Transverse colon (tissue), 4 donors: ENCODE measurements at regions not wholly inside any gene's neighbourhood (a gene's known extent, or its start where the extent isn't known, plus 50 kb on each side); places are given as distances from the start of the nearest gene placed in this dataset.

ENCODE experiments used
- DNase-seq: peaks from one replicate; pipeline ENCODE4 v3.0.0-alpha.2; 2019
- H3K27ac ChIP-seq, 4 donors: fragments of 200-600 bp; sonication (generic); 2 replicates each; pipeline ENCODE4 v1.5.1; 2016 to 2018; ENCODE audit warnings: inconsistent platforms in 4 of 4
- H3K27me3 ChIP-seq: fragments of 200-600 bp; sonication (generic); 2 replicates; pipeline ENCODE4 v1.5.1; 2017; ENCODE audit warnings: inconsistent platforms
- H3K36me3 ChIP-seq, 4 donors: fragments of 200-600 bp; sonication (generic); 2 replicates each; pipeline ENCODE4 v1.5.1; 2017 to 2019; ENCODE audit warnings: inconsistent platforms in 4 of 4
- H3K4me1 ChIP-seq, 4 donors: fragments of 200-600 bp; sonication (generic); 2 replicates each; pipeline ENCODE4 v1.5.1; 2017 to 2020; ENCODE audit warnings: inconsistent platforms in 4 of 4
- H3K4me3 ChIP-seq, 4 donors: fragments of 200-600 bp; sonication (generic); 1 replicate in 1 of 4; 2 replicates in 3 of 4; pipeline versions ENCODE4 v1.5.1 to v1.6.1; 2017 to 2019; ENCODE audit warnings: inconsistent platforms in 4 of 4
- H3K9me3 ChIP-seq, 2 donors: fragments of 200-600 bp; sonication (generic); 2 replicates each; pipeline ENCODE4 v1.5.1; 2017 to 2019; ENCODE audit warnings: inconsistent platforms in 2 of 2
- CTCF ChIP-seq, 5 experiments: fragments of 200-600 bp in 3 of 5; fragments of 450-650 bp in 2 of 5; sonication (generic) in 3 of 5; IDR thresholded peaks; 1 replicate in 2 of 5; 2 replicates in 3 of 5; pipeline ENCODE4 v1.5.1; 2016 to 2017; ENCODE audit warnings: antibody characterized with exemption in 5 of 5, inconsistent platforms in 3 of 5, mild to moderate bottlenecking in 2 of 5, moderate library complexity in 1 of 5
- EP300 ChIP-seq: sonication (generic); formaldehyde crosslinking; IDR thresholded peaks from one replicate; pipeline ENCODE4 v1.6.1; 2017; ENCODE audit warnings: antibody characterized with exemption, low read depth
- POLR2A ChIP-seq: fragments of 450-650 bp; IDR thresholded peaks from one replicate; pipeline ENCODE4 v1.6.1; 2016; ENCODE audit warnings: antibody characterized with exemption, mild to moderate bottlenecking, moderate library complexity
- POLR2AphosphoS5 ChIP-seq, 3 donors: sonication (generic); formaldehyde crosslinking; IDR thresholded peaks; one replicate each; pipeline ENCODE4 v1.6.1; 2016; ENCODE audit warnings: antibody characterized with exemption in 3 of 3
- WGBS, 2 donors: methylation state at CpG; one replicate each; pipeline ENCODE4 v1.1.5; 2018; ENCODE audit warnings: low coverage in 1 of 2; 5-methylcytosine and 5-hydroxymethylcytosine counted together
- in situ Hi-C, 4 donors: fragments of 200-750 bp; cut with MboI; loops; one replicate each; pipeline versions ENCODE4 v1.15.0 to v1.15.1; 2017; ENCODE audit warnings: low sequenced_read_pairs in 3 of 4, low pct_ligation_motif_present in 1 of 4, low pct_unique_long_range_greater_than_20kb in 1 of 4
- intact Hi-C: fragments of 100-400 bp; cut with DNase I; formaldehyde crosslinking; loops from one replicate; pipeline ENCODE4 v1.15.1; 2023; ENCODE audit warnings: low total_unique reads

- no peaks in the 10 kb centered on the region for H3K4me1 ChIP-seq
- in situ Hi-C loops, result no loop called here
- no peak for TF ChIP-seq EP300
- TF ChIP-seq CTCF (IDR thresholded peaks at IDR 0.05), result no peak
- no peak for TF ChIP-seq POLR2AphosphoS5 (IDR thresholded peaks at IDR 0.05)
- TF ChIP-seq POLR2A, result no peak
- H3K4me3 ChIP-seq, result no peak overlapping the region
- H3K36me3 ChIP-seq, result no peaks in the 10 kb centered on the region
- WGBS, 2 donors, result 88 to 100% methylated on average over 1 of the region's 1 CpG
- intact Hi-C loops, result no loop called here
- H3K9me3 ChIP-seq, result peaks cover 0 to 9% of the 10 kb centered on the region in 2 donors
- no peaks in the 10 kb centered on the region for H3K27me3 ChIP-seq
- no peak for DNase-seq
- H3K27ac ChIP-seq, result no peak overlapping the region
These were observed 147.5 kb upstream of the SLC39A10 start for GRCh38 chr2:195509551-195509950.

GRCh38 chr2:195508139-195508455 is 148.9 kb upstream of the SLC39A10 start:
- intact Hi-C loops, result no loop called here

DNA sequence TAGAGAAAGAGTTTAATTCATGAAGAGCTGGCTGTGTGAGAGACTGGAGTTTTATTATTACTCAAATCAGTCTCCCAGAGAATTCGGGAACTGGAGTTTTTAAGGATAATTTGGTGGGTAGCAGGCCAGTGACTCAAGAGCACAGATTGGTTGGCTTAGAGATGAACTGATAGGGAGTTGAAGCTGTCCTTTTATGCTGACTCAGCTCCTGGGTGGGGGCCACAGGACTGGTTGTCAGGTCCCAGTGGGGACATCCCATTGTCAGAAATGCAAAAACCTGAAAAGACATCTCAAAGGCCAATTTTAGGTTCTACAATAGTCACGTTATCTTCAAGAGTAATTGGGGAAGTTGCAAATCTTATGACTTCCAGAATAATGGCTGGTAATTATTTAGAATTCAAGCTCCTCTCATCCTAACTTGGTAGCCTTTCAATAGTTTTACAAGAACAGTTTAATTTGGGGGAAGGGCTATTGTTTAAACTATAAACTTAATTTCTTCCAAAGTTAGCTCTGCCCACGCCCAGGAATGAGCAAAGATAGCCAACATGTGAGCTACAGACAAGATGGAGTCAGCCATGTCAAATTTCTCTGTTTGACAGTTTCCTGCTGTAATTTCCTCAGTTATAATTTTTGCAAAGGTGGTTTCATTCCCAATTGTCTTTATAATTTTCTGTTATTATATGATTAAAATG is 149.4 kb upstream of the SLC39A10 start:
- no peak overlapping the region for H3K4me3 ChIP-seq
- WGBS, 2 donors, result 80 to 88% methylated on average over 2 to 3 of the region's 3 CpGs
- no peak overlapping the region for H3K27ac ChIP-seq
- no peaks in the 10 kb centered on the region for H3K36me3 ChIP-seq
- in situ Hi-C loops (no loop called here), intact Hi-C loops (no loop called here)
- peaks cover 0 to 9% of the 10 kb centered on the region in 2 donors for H3K9me3 ChIP-seq
- H3K4me1 ChIP-seq, result peaks cover 0 to 7% (median 0%) of the 10 kb centered on the region in 4 donors
- no peak for DNase-seq
- H3K27me3 ChIP-seq, result no peaks in the 10 kb centered on the region
- no peak for TF ChIP-seq POLR2AphosphoS5 (IDR thresholded peaks at IDR 0.05)
- no peak for TF ChIP-seq CTCF (IDR thresholded peaks at IDR 0.05)
- no peak for TF ChIP-seq POLR2A
- TF ChIP-seq EP300, result no peak

More at GRCh38 chr2:195508139-195508455, 148.9 kb upstream of the SLC39A10 start:
- WGBS, 2 donors, result 82 to 100% methylated on average over 1 of the region's 1 CpG
- no peak for TF ChIP-seq EP300
- TF ChIP-seq CTCF (IDR thresholded peaks at IDR 0.05), result no peak
- TF ChIP-seq POLR2AphosphoS5 (IDR thresholded peaks at IDR 0.05), result no peak
- TF ChIP-seq POLR2A, result no peak
- no peaks in the 10 kb centered on the region for H3K36me3 ChIP-seq
- in situ Hi-C loops, result no loop called here
- no peak overlapping the region for H3K27ac ChIP-seq
- no peak overlapping the region for H3K4me3 ChIP-seq
- H3K9me3 ChIP-seq, result peaks cover 0 to 9% of the 10 kb centered on the region in 2 donors
- H3K27me3 ChIP-seq, result no peaks in the 10 kb centered on the region
- DNase-seq, result no peak
- peaks cover 0 to 2% (median 0%) of the 10 kb centered on the region in 4 donors for H3K4me1 ChIP-seq

DNA sequence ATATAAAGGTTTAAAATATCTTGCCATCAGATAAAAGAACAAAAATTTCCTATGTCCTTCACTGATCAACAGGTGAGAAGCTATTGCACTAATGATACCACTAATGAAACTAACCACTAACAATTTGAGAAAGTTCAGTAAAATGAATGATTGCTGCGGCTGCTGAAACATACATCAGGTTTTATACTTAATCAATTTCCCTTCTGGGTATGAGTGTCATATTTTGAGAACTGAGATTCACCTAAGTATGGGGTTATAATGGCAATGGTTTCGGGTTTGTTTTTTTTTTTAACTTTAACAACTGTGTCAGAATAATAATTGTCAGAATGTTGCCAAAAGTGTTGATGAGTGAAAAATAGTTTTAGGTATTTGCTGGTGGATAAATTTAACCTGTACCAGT is 151.3 kb upstream of the SLC39A10 start:
- Histone ChIP-seq H3K4me1 (peaks cover 0 to 8% (median 0%) of the 10 kb centered on the region in 4 donors), H3K27ac (no peak overlapping the region), H3K4me3 (no peak overlapping the region), H3K9me3 (peaks cover 0 to 9% of the 10 kb centered on the region in 2 donors), H3K36me3 (no peaks in the 10 kb centered on the region), H3K27me3 (no peaks in the 10 kb centered on the region)
- no peak for DNase-seq
- intact Hi-C loops, result no loop called here
- TF ChIP-seq CTCF (IDR thresholded peaks at IDR 0.05), result no peak
- no peak for TF ChIP-seq POLR2AphosphoS5 (IDR thresholded peaks at IDR 0.05)
- no peak for TF ChIP-seq POLR2A
- TF ChIP-seq EP300, result no peak
- 88 to 94% methylated on average over 2 of the region's 2 CpGs for WGBS, 2 donors
- in situ Hi-C loops, result no loop called here
